ENCODE measurements at regions not wholly inside any gene's neighbourhood (a gene's known extent, or its start where the extent isn't known, plus 50 kb on each side); places are given as distances from the start of the nearest gene placed in this dataset.

GRCh38 chr20:1790386-1790785, 104.8 kb upstream of the SIRPA start:
- peak; percentile 21 for DNase-seq (ENCODE audit: low spot score)

GRCh38 chr20:1788044-1788443, 107.2 kb upstream of the SIRPA start:
- no peak for DNase-seq (ENCODE audit: low spot score)

GRCh38 chr20:1786486-1786885, 108.7 kb upstream of the SIRPA start:
- DNase-seq (ENCODE audit: low spot score) = no peak

- DNase-seq (ENCODE audit: low spot score) = no peak
Measured at GRCh38 chr20:1784586-1784985, 110.6 kb upstream of the SIRPA start.

- DNase-seq (ENCODE audit: low spot score) = no peak
Measured at GRCh38 chr20:1783245-1783644, 112.0 kb upstream of the SIRPA start.

GRCh38 chr20:1782181-1782580, 113.0 kb upstream of the SIRPA start:
- no peak for DNase-seq (ENCODE audit: low spot score)

- no peak for DNase-seq (ENCODE audit: low spot score)
Measured at GRCh38 chr20:1779567-1779966, 115.6 kb upstream of the SIRPA start.

- DNase-seq (ENCODE audit: low spot score) = no peak
Measured at GRCh38 chr20:1778338-1778737, 116.9 kb upstream of the SIRPA start.

GRCh38 chr20:1777476-1777820, 117.8 kb upstream of the SIRPA start:
- DNase-seq (ENCODE audit: low spot score) = no peak

- peak; percentile 89 for DNase-seq (ENCODE audit: low spot score)
Measured at GRCh38 chr20:1776681-1777475, 118.3 kb upstream of the SIRPA start.

- peak; percentile 28 for DNase-seq (ENCODE audit: low spot score)
Measured at GRCh38 chr20:1775117-1775516, 117.5 kb upstream of the SIRPG start.

GRCh38 chr20:1774479-1774878, 116.9 kb upstream of the SIRPG start:
- DNase-seq (ENCODE audit: low spot score) = no peak

- DNase-seq (ENCODE audit: low spot score) = no peak
Measured at GRCh38 chr20:1773816-1774215, 116.2 kb upstream of the SIRPG start.

- no peak for DNase-seq (ENCODE audit: low spot score)
Measured at GRCh38 chr20:1769491-1769890, 111.9 kb upstream of the SIRPG start.

- DNase-seq (ENCODE audit: low spot score) = no peak
Measured at GRCh38 chr20:1766731-1767130, 109.2 kb upstream of the SIRPG start.

- peak; percentile 80 for DNase-seq (ENCODE audit: low spot score)
Measured at GRCh38 chr20:1764136-1765033, 106.8 kb upstream of the SIRPG start.

GRCh38 chr20:1761598-1761997, 104.0 kb upstream of the SIRPG start:
- DNase-seq (ENCODE audit: low spot score) = no peak

GRCh38 chr20:1761116-1761515, 103.5 kb upstream of the SIRPG start:
- DNase-seq (ENCODE audit: low spot score) = peak; percentile 82

GRCh38 chr20:1758765-1759164, 101.2 kb upstream of the SIRPG start:
- no peak for DNase-seq (ENCODE audit: low spot score)

- DNase-seq (ENCODE audit: low spot score) = no peak
Measured at GRCh38 chr20:1757606-1758512, 100.3 kb upstream of the SIRPG start.

GRCh38 chr20:1757072-1757471, 99.5 kb upstream of the SIRPG start:
- DNase-seq (ENCODE audit: low spot score) = no peak

GRCh38 chr20:1754749-1755148, 97.2 kb upstream of the SIRPG start:
- DNase-seq (ENCODE audit: low spot score) = no peak

All from GM03348 (cell line).